ENCODE measurements at regions not wholly inside any gene's neighbourhood (a gene's known extent, or its start where the extent isn't known, plus 50 kb on each side); places are given as distances from the start of the nearest gene placed in this dataset.

- no peak for TF ChIP-seq CTCF (IDR thresholded peaks at IDR 0.05)
- TF ChIP-seq POLR2A (IDR thresholded peaks at IDR 0.05): no peak
Measured at GRCh38 chr4:115873048-115873447, 759.6 kb upstream of the NDST4 start.
